Mesenteric fat pad (tissue), 1 donor: ENCODE measurements at regions not wholly inside any gene's neighbourhood (a gene's known extent, or its start where the extent isn't known, plus 50 kb on each side); places are given as distances from the start of the nearest gene placed in this dataset.
"Not testable (repeated sequence)": the region's sequence is repeated elsewhere in the genome, so short reads cannot be mapped to it uniquely, and the experiment has no call there.

ENCODE experiments used
- DNase-seq: peaks from one replicate; pipeline ENCODE4 v3.0.0-alpha.2; 2020; ENCODE audit warnings: low spot score
- donor health status: DM: yes; HTN: yes; CAD: no.

DNA sequence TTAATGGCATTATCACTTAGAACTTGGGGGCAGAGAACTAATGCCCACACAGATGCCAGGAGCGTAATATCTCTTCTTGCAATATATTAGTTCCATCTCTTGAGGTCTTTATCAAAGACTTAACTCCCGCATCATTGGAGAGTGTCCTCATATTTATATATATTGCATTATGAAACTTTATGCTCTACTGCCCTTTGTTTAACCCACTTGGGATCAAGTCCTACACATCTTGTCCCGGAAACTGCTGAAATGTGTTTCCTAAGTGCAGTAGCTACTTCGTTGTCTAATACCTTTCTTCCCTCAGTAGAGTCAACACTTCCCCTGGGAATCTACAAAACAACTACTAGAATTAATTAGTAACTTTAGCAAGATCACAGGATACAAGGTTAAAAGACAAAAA is 1029.2 kb downstream of the OTOL1 start:
- DNase-seq: no peak

DNA sequence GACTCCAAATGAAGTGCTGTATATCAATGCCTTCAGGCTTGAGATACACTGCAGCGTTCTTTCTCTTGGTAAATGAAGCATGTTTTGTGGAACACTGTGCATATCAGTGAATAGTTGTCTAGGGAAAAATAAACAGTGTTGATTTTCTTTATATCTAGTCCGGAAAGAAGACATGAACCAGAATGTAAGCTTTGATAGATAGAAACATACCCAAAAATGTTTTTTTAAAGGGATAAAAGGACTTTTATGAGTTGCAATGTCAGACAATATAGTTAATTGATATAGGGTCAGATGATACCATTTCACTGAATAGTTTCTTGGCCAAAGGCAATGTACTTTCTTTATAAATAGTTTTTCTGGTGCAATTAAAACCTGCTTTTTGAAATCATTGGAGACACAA is 1037.8 kb downstream of the OTOL1 start:
- DNase-seq: no peak

DNA sequence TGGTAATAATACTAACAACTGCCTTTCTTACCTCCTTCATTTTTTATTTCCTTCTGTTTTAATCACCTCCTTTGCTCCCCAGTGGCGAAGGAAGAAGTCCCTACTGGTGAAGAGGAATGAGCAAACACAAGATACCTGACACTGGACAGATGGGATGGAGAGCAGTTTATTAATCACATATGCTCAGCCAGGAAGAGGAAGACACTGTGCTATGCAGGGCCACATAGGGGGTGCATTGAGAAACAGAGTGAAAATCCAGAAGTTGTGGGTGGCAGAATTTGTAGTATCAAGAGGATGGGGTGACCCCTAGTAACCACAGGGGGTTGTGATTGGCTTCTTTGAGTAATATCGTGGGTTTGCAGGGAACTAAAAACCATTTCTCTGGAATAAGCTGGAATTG is 1041.9 kb downstream of the OTOL1 start:
- DNase-seq: no peak

DNA sequence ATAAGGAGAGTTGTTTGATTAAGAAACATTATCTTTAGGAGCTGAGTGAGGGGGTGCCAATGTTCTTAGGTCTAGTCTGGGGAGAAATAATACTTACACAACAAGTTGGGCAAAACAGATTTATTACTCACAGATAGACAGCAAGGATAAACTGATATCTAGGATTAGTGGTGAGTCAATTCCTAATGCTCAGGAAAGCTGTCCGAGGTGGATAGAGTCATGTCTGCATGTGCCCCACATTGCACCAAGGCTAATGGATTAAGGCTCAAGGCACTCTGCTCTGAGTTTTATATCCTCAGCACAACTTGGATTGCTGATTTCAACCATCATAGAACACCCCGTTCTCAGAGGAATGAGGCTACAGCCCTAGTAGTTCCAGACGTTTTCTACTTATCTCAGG is 1042.3 kb downstream of the OTOL1 start:
- no peak for DNase-seq

DNA sequence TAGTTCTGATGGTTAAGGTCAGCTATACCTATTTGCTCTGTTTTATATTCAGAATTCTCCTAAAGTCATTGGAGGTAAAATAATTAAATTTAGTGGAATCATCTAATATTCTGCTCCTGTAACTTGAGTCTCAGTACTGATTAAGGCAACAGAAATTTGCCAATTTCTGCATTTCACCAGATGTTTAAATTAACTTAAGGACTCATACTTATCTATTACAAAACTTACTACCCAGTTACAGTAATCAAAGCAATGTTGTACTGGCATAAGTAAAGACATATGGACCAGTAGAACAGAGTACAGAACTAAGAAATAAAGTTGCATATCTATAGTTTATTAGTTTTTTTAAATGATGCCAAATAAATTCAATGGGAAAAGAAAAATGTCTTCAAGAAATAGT is 1043.8 kb downstream of the OTOL1 start:
- no peak for DNase-seq

DNA sequence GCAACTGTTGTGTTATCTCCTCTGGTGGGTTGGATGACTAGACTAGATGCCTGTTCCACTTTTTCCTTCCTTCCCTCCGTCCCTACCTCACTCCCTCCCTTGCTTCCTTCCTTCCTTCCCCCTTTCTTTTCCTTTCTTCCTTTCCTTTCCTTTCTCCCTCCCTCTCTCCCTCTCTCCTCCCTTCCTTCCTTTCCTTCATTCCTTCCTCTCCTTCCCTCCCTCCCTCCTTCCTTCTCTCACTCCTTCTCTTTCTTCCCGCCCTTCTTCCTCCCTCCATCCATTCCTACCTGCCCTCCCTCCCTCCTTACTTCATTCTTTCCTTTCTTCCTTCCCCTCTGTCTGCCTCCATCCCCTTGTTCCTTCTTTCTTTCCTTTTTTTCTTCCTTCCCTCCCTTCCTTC is 1045.3 kb downstream of the OTOL1 start:
- no peak for DNase-seq

DNA sequence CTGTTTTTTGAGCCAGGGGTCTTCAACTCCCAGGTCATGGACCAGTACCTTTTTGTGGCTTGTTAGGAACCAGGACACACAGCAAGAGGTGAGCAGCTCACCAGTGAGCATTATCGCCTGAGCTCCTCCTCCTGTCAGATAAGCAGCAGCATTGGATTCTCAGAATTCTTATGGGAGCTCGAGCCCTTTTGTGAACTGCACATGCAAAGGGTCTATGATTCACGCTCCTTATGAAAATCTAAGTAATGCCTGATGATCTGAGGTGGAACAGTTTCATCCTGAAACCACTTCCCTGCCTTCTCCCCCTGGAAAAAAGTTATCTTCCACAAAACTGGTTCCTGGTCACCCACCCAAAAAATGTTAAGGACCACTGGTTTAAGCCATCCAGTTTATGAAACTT is 1047.6 kb downstream of the OTOL1 start:
- DNase-seq: no peak

DNA sequence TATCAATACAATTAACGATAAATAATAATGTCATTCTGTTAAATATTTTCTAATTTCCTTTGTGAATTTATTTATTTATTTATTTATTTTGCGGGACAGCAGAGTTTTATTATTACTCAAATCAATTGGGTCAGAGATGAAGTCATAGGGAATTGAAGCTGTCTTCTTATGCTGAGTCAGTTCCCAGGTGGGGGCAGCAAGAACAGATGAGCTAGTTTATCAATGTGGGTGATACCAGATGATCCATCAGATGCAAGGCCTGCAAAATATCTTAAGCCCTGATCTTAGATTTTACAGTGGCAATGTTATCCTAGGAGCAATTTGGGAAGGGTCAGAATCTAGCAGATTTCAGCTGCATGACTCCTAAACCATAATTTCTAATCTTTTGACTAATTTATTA is 1050.3 kb downstream of the OTOL1 start:
- no peak for DNase-seq

DNA sequence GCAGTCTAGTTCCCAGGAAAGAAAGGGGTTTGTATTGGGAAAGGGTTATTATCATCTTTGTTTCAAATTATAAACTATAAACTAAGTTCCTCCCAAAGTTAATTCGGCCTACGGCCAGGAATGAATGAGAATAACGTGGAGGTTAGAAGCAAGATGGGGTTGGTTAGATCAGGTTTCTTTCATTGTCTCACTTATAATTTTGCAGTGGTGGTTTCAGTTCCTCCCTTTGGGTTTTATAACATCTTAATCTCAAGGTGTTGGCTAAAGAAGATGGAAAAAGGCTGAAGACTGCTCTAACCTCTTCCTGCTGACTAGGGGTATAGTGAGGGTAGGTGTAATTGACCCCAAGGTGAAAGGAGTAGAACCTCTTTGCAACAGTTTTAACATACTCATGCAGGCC is 1050.7 kb downstream of the OTOL1 start:
- no peak for DNase-seq

DNA sequence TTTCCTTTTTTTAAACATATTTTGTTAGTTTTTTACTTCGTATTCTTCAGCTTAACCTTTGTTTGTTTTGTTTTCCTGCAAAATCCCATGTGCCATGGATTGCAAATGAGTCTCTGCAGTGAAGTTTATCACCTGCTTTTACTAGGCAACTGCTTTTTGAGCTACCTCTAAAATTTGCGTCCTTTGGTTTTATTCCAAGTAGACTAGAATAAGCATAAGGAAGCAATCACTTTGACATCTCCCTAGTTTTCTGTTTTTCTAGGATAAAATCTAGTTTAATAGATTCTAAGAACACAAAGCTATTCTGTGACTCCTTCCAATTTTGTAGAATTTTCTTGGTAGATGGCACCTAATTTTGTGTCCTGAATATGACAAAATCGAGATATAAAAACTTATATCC is 1059.2 kb downstream of the OTOL1 start:
- DNase-seq: no peak

DNA sequence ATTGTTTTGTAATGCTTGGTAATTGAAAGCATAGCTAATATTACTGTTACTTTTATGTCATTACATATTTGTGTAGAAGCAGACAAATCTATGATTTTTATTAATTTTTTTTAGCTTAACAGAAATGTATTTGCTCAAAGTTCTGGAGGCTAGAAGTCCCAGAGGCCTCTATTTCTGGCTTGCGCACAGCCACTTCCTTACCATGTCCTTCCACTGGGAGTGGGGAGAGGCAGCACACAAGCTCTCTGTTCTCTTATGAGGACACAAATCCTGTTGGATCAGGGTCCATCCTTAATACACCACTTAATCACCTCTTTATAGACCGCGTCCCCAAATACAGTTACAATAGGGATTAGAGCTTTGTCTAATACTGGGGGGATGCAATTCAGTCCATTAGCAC is 1061.4 kb downstream of the OTOL1 start:
- no peak for DNase-seq

DNA sequence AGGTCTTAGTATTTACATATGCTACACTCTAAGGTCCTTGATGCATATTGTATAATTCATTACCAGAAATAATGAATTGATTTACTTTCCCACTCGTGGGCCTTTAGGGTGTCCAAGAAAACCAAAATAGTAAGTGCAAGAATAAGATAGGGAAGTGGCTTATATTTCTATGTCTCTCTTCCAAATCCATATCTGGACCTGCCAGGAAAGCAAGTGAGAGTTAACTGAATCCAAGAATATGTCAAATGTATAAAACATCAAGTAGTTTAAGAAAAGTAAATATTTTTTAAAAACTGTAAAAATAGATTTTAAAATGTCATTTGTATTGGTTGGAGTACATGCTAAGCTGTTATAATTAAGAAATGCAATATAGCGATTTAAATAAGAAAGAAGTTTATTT is 1072.1 kb downstream of the OTOL1 start:
- DNase-seq: no peak

DNA sequence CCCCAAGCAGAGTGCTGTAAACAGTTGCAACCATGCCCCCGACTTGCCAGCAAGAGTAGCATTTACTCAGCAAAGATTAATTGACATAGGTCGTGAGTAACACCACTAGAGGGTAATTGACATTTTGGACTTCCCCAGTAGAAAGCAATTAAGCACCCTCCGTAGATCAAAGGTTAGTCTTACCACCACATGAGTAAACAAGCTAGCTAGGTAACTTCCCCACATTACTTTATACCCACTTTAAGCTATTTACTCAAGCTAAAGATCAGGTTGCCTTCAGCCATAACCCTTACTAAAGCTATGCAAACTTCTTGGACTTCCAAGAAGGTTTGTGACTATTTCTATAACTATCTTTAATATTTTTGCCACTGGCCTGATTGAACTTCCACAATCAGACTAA is 1072.7 kb downstream of the OTOL1 start:
- DNase-seq: no peak

DNA sequence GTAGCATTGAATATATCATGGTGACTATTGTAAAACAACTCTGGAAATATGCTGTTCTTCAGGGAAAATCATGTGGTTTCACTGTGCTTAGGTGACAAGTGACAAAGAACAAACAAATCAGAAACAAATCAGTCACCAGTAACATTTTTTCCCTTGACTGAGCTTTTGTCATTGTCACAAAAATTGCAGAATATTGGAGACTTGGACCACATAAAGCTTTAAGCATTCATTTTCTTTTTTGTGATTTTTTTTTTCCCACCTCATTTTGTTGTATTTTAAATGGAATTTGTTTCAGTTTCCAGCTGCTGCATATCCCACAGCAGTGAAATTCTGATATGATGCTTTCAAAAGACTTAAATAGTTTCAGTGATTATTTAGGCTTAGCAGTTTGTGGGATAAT is 1088.4 kb downstream of the OTOL1 start:
- DNase-seq: no peak

DNA sequence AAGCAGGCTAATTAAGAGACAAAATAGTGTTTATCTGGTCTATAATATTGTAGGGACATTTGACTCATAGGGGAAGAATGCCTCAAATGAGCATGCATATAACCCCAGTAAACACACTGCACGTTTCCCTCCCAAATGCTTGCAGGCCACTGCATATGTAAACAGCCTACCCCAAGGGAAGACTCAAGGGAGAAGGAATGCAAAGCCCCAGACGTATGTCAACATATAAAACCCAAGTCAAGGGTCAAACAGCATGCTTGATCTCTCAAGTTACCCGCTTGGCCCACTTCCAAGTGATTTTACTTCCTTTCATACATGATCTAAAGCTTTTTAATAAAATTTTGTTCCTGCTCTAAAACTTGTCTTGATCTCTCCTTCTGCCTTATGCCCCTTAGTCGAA is 1090.0 kb downstream of the OTOL1 start:
- no peak for DNase-seq

DNA sequence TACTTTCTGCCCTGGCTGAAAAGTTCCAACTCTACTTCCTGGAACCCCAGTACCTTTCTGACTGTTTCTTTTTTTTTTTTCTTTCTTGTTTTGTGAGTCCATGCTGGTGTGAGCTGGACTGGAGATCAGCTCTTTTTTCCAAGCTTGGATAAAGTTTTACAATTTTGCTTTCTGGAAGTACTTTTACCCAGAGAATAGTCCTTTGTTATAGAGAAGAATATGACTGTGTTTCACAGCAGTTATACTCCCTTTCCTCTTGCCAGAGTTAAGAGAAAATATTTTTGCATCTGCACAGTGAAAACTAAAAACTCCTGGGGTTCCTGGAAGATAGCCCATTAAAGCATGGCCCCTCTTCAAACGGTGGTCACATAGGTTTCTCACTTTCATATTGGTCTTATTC is 1100.6 kb downstream of the OTOL1 start:
- DNase-seq: no peak

DNA sequence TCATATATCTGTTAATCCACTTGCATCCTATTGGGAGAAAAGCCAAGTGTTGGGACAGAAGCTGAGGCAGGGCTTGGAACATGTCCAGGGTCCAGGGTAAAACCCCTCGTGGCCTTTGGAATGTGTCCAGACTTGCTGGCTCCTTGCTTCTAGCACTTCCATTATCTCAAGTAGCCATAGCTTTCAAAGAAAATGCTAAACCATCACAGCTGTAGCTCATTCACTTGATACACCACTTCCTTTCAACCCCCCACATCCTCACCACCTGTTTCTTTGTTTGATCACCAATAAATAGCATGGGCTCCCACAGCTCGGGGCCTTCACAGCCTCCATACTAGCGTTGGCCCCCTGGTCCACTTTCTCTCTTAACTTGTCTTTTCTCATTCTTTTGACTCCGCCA is 1101.9 kb downstream of the OTOL1 start:
- DNase-seq: not testable (repeated sequence)

DNA sequence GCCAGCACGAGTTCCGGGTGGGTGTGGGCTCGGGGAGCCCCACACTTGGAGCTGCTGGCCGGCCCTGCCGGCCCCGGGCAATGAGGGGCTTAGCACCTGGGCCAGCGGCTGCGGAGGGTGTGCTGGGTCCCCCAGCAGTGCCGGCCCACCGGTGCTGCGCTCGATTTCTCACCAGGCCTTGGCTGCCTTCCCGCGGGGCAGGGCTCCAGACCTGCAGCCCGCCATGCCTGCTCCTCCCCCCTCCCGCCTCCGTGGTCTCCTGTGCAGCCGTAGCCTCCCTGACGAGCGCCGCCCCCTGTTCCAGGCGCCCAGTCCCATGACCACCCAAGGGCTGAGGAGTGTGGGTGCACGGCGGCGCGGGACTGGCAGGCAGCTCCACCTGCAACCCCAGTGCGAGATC is 1103.1 kb downstream of the OTOL1 start:
- DNase-seq: not testable (repeated sequence)

DNA sequence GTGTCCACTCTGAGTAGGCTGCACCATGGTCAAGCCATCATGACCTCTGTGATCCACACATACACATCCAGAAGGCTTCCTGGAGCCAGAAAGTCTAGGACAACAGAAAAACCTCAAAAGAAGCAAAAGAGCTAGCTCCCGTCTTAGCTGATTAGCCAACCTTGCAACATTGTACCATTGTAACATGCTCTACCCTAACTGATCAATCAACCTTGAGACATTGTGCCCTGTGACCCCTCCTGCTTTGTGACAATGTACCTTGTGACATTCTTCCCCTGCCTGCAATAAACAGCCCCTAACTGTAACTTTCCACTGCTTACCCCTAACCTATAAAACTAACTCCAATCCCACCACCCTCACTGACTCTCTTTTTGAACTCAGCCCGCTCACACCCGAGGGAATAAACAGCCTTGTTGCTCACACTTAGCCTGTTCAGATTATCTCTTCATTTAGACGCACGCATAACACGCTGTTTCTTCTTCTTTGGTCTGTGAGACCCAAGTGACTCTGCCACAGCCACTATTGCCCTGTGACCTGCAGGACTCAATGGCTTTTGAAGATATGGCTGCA is 1104.6 kb downstream of the OTOL1 start:
- no peak for DNase-seq

DNA sequence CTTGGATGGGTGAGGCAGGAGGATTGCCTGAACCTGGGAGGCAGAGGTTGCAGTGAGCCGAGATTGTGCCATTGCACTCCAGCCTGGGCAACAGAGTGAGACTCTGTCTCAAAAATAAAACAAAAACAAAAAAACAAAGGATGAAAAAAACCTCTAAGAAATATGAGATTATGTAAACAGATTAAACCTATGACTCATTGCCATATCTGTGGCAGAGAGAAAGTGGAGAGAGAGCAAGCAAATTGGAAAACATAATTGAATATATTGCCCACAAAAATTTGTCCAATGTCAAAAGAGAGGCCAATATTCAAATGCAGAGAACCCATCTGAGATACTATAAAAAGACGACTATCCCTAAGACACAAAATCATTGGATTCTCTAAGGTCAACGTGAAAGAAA is 1106.0 kb downstream of the OTOL1 start:
- DNase-seq: no peak

DNA sequence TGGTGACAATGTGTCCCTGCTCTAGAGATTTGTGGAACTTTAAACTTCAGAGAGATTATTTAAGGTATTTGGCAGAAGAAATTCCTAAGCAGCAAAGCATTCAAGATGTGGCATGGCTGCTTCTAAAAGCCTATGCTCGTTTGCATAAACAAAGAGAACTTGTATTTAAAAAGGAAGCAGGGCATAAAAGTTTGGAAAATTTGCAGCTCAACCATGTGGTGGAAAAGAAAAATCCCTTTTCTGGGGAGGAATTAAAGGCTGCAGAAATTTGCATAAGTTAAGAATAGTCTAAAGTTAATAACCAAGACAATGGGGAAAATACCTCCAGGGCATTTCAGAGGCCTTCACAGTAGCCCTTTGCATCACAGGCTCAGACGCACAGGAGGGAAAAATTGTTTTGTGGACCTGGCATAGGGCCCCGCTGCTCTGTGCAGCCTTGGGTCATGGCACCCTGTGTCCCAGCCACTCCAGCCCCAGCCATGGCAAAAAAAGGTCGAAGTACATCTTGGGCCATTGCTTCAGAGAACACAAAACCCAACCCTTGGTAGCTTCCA is 1109.1 kb downstream of the OTOL1 start:
- DNase-seq: no peak

DNA sequence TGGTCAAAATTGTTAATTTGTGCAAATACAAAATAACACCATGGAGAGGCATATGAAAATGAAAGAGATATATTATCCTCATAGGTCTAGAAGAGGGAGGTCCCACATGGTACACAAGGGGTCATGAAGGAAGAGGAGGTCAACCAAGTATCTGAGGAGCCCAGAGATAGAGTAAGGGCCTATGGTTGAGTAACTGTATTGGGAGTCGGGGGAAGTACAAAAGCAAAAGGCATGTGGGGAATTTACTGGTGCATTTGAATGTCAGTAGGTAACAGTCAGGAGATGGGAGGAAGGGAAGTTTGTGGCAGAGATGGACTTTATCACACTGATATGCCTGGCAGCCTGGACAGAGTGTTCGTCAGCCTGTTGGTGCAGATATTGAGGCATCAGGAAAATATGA is 1113.7 kb downstream of the OTOL1 start:
- no peak for DNase-seq

DNA sequence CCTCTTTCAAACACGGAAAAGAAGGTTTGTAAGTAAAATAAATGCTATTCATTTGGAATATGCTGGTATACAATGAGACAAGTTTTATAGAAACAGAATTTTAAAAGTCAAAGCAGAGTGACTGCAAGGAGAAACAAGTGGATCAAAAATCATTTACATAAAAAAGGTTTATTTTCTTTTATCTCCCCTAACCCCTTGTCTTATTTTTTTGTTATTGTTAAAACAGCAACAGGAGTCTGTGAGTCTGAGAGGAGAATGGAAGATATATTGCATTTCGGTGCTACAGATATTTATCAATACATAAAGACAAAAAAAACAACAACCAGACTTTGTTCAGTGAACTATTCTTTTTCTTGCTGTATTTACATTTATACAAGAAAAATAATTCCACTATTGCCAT is 1116.4 kb downstream of the OTOL1 start:
- DNase-seq: no peak

DNA sequence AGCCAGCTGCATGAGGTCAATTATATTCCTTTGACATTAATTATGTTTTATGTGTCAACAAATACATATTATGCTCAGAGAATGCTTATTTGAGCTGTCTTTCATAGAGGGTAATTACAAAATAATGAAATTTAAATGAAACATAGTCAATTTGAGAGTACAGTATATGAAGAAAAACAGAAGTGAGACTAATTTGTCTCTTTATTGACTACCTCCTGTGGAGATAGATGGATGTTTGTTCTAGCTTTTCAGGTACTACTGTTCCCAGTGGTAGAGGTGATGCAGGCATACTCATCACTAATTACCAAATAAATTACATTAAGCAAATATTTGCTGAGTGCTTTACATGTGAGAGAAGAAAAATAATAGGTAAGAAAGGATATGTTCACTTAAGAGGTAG is 1129.6 kb downstream of the OTOL1 start:
- no peak for DNase-seq
